ENCODE measurements at regions not wholly inside any gene's neighbourhood (a gene's known extent, or its start where the extent isn't known, plus 50 kb on each side); places are given as distances from the start of the nearest gene placed in this dataset.

DNA sequence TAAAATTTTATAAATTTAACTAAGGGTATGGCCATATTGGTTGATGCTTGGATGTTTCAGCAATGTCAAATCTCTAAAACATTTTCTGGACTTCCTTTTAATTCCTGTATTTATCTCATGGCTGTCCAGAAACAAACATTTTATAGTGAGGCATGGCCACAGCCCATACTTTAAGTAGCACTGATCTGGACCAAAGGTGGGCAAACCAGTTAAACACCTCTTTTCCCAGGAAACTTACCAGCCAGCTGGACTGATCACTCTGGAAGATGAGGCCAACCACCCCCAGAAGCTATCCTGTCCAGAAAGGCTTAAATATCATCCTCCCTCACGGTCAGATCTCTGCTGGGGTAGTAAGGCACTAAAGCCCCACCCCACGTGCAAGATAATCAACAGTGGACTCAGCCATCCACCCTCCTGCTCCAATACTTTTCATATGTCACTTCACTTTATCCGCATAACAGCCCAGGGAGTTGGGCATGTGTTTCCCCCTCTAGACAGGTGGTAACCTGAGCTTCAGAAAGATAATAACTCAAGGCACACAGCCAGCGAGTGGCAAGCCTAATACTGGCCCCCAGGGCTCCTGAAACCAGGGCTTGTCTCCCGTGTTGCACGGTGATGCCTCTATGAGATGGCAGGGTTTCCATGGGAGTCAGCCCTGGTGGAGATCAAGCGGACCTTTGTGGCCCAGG is 120.5 kb upstream of the NGF start:
- Histone ChIP-seq H3K27ac (no peak overlapping the region), H3K9me3 (no peaks in the 10 kb centered on the region), H3K4me1 (no peaks in the 10 kb centered on the region), H3K4me3 (no peak overlapping the region), H3K27me3 (replicated peaks in 1 of 7) (peaks cover 0 to 3% (median 0%) of the 10 kb centered on the region in 7 donors), H3K36me3 (no peaks in the 10 kb centered on the region)
- intact Hi-C loops (cut with DNase I; ENCODE audit: low total_unique reads): no loop called here
- TF ChIP-seq, protein P1, sequence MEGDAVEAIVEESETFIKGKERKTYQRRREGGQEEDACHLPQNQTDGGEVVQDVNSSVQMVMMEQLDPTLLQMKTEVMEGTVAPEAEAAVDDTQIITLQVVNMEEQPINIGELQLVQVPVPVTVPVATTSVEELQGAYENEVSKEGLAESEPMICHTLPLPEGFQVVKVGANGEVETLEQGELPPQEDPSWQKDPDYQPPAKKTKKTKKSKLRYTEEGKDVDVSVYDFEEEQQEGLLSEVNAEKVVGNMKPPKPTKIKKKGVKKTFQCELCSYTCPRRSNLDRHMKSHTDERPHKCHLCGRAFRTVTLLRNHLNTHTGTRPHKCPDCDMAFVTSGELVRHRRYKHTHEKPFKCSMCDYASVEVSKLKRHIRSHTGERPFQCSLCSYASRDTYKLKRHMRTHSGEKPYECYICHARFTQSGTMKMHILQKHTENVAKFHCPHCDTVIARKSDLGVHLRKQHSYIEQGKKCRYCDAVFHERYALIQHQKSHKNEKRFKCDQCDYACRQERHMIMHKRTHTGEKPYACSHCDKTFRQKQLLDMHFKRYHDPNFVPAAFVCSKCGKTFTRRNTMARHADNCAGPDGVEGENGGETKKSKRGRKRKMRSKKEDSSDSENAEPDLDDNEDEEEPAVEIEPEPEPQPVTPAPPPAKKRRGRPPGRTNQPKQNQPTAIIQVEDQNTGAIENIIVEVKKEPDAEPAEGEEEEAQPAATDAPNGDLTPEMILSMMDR (IDR thresholded peaks at IDR 0.05 in 8 of 11, conservative IDR thresholded peaks at IDR 0.05 in 3 of 11): no peak
- TF ChIP-seq POLR2AphosphoS5 (IDR thresholded peaks at IDR 0.05) (no peak), POLR2A (IDR thresholded peaks at IDR 0.05) (no peak)
- WGBS, 5 donors: 78 to 91% (median 84%) methylated on average over 6 to 7 of the region's 7 CpGs
- DNase-seq: no peak

DNA sequence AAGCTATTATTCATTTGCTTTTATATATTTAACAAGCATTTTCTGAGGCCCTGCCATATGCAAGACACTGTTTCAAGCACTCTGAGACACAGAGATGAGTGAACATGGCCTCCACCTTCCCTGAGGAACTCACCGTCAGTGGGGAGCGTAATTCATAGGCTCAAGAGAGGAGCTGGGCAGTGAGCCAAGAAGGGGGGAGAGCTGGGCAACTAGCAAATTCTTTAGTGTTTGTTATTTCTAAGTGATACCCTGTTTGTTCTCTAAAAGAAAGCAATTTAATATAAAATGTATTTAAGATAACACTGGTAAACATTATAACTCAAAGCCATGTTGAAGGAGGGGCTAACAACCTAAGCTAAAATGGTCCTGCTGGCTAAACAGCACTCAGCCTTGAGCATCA is 119.2 kb upstream of the NGF start:
- Histone ChIP-seq H3K4me3 (no peak overlapping the region), H3K4me1 (no peaks in the 10 kb centered on the region), H3K27ac (no peak overlapping the region), H3K27me3 (replicated peaks in 1 of 7) (peaks cover 0 to 3% (median 0%) of the 10 kb centered on the region in 7 donors), H3K9me3 (no peaks in the 10 kb centered on the region), H3K36me3 (no peaks in the 10 kb centered on the region)
- TF ChIP-seq, protein P1 (IDR thresholded peaks at IDR 0.05 in 8 of 11, conservative IDR thresholded peaks at IDR 0.05 in 3 of 11): no peak
- no peak for TF ChIP-seq POLR2A (IDR thresholded peaks at IDR 0.05)
- 56 to 79% (median 70%) methylated on average over 2 of the region's 2 CpGs for WGBS, 5 donors
- DNase-seq: no peak
- intact Hi-C loops (cut with DNase I; ENCODE audit: low total_unique reads): no loop called here

DNA sequence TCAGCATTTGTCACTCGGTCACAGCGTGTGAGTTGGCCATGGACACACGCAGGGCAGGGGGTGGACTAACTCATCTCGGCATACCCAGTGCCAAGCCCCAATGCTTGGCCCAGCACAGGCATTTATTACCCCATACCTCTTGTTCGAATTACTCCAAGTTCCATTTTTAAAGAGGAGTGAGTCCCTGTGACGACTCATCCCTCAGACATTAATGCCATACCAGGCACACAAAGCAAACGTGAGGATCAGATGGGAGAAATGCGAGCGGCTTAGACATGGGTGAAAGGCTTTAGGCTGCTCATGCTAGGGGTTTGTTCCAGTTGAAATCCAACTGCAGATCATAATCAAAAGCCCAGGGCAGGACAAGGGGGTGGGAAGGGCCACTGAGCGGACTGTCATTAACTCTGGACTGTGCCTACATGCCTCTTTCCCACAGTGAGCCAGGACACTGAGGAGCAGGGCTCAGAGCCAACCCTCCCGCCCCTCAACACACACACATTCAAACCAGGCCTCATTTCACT is 118.5 kb upstream of the NGF start:
- intact Hi-C loops (cut with DNase I; ENCODE audit: low total_unique reads): no loop called here
- Histone ChIP-seq H3K27me3 (replicated peaks in 1 of 7) (peaks cover 0 to 3% (median 0%) of the 10 kb centered on the region in 7 donors), H3K9me3 (no peaks in the 10 kb centered on the region), H3K4me3 (no peak overlapping the region), H3K36me3 (no peaks in the 10 kb centered on the region), H3K4me1 (no peaks in the 10 kb centered on the region), H3K27ac (no peak overlapping the region)
- DNase-seq: no peak
- TF ChIP-seq POLR2AphosphoS5 (IDR thresholded peaks at IDR 0.05): no peak
- TF ChIP-seq POLR2A (IDR thresholded peaks at IDR 0.05): no peak
- TF ChIP-seq, protein P1 (IDR thresholded peaks at IDR 0.05 in 8 of 11, conservative IDR thresholded peaks at IDR 0.05 in 3 of 11): no peak
- WGBS, 5 donors: 79 to 92% (median 85%) methylated on average over 11 of the region's 11 CpGs

DNA sequence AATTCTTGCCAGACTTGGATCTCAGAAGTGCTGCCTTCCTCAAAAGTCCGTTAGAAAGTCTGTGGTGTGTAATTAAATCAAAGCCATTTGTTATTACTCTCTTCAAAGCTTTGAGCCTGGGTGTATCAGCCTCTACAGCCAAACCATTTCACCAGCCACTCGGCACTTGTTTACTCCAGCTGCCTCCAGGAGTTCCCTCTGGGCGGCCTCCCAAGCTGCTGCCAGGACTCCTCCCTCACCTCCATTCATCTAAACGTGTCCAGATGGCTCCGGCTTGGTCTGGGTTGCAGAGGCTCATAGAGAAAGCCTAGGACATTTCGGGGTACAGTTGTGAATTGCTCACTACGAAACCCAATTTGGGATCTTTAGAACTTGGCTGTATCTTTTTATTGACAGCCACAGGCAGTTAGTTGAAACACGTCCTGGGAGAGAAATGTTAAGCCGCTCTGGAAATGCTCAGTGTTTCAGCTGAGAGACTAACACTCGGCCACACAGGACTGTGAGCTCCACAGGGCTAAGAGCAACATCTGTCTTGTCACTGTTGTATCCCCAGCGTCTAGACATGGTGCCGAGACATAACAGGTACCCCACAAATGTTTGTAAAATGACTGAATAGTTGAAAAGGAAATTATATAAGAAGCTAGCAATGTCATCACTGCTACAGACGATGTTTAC is 116.9 kb upstream of the NGF start:
- peaks cover 0 to 3% (median 0%) of the 10 kb centered on the region in 7 donors for H3K27me3 ChIP-seq (replicated peaks in 1 of 7)
- WGBS, 5 donors: 80 to 92% (median 85%) methylated on average over 13 of the region's 13 CpGs
- no peak overlapping the region for H3K4me3 ChIP-seq
- H3K4me1 ChIP-seq: no peaks in the 10 kb centered on the region
- DNase-seq: no peak
- H3K27ac ChIP-seq: no peak overlapping the region
- H3K36me3 ChIP-seq: no peaks in the 10 kb centered on the region
- TF ChIP-seq POLR2AphosphoS5 (IDR thresholded peaks at IDR 0.05): no peak
- TF ChIP-seq POLR2A (IDR thresholded peaks at IDR 0.05): no peak
- TF ChIP-seq, protein P1 (IDR thresholded peaks at IDR 0.05 in 8 of 11, conservative IDR thresholded peaks at IDR 0.05 in 3 of 11): no peak
- intact Hi-C loops (cut with DNase I; ENCODE audit: low total_unique reads): no loop called here
- H3K9me3 ChIP-seq: no peaks in the 10 kb centered on the region
